Duodenal mucosa (tissue), 2 donors: ENCODE measurements at regions not wholly inside any gene's neighbourhood (a gene's known extent, or its start where the extent isn't known, plus 50 kb on each side); places are given as distances from the start of the nearest gene placed in this dataset.
"Not testable (repeated sequence)": the region's sequence is repeated elsewhere in the genome, so short reads cannot be mapped to it uniquely, and the experiment has no call there.

Experiments
- H3K27ac ChIP-seq: one replicate; pipeline ENCODE4 v1.7.0; 2013; ENCODE audit warnings: low read depth, low read length
- H3K27me3 ChIP-seq, 2 donors: one replicate each; pipeline ENCODE4 v1.7.0; 2013; ENCODE audit warnings: low read length in 2 of 2, control low read depth in 1 of 2; ENCODE audit not compliant: insufficient read depth in 2 of 2, control insufficient read depth in 1 of 2
- H3K36me3 ChIP-seq, 2 donors: one replicate each; pipeline ENCODE4 v1.7.0; 2013; ENCODE audit warnings: low read length in 2 of 2, control low read depth in 1 of 2; ENCODE audit not compliant: insufficient read depth in 2 of 2, control insufficient read depth in 1 of 2
- H3K4me1 ChIP-seq, 2 donors: one replicate each; pipeline ENCODE4 v1.7.0; 2013; ENCODE audit warnings: low read length in 2 of 2, control low read depth in 1 of 2; ENCODE audit not compliant: insufficient read depth in 2 of 2, control insufficient read depth in 1 of 2
- H3K4me3 ChIP-seq, 2 donors: one replicate each; pipeline ENCODE4 v1.7.0; 2013; ENCODE audit warnings: low read length in 2 of 2, low read depth in 1 of 2
- H3K9ac ChIP-seq, 2 donors: one replicate each; pipeline ENCODE4 v1.7.0; 2013; ENCODE audit warnings: low read length in 2 of 2, low read depth in 1 of 2
- H3K9me3 ChIP-seq, 2 donors: one replicate each; pipeline ENCODE4 v1.7.0; 2013; ENCODE audit warnings: low read length in 2 of 2, control low read depth in 1 of 2; ENCODE audit not compliant: control insufficient read depth in 1 of 2

DNA sequence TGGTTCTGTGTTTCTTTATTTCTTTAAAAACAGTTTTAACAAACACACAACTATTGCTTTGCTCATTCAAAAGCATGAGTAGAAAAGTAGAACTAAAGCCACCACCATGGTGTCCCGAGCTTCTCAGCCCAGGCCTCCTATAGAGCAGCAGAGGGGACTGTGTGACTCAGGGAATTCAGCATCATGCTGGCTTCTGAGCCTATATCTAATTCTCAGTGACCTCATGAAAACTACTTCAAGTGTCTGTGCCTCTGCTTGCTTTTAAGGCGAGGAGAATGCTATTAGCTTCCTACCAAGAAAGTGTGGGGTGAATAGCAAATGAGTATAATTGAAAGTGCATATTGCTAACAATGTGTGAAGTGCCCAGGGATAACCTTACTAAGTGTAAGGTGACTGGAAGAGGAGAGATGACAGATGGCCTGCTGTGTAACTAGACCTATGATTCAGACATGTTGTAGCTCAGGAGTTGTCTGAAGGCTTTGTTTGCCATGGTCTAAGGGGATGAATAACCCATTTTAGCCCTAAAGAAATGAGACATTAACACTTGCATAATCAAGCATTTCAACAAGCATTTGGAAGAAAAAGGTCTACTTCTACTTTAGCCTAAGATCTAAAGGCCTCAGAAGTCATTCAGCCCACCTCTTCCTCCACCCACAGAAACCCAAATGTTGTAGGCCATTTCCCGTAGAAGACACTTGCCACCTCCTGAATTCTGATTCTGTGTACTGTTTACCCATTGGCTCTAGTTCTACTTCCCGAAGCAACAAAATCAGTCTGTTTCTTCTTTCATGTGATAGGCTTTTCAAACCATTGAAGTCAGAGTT is 121.5 kb upstream of the ARG1 start:
- Histone ChIP-seq H3K4me3 (no peak overlapping the region), H3K9ac (no peak overlapping the region), H3K36me3 (no peaks in the 10 kb centered on the region), H3K27me3 (no peaks in the 10 kb centered on the region), H3K4me1 (no peaks in the 10 kb centered on the region), H3K9me3 (no peaks in the 10 kb centered on the region), H3K27ac (no peak overlapping the region)

DNA sequence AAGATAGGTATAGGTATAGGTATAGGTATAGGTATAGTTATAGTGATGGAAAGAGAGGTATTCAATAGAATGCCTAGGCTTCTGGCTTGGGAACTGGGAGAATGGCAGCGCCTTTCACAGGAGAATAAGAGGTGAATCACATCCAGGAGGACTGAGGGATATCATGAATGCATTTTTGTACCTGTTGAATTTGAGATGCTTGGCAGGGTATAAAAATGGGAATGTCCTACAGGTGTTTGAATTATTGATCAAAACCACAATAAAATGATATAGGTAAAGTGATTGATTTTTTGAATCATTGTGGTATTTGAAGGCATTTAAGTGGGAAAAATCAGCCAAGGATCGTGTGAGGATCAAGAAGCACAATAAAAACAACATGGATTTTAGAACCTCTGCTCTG is 119.2 kb upstream of the ARG1 start:
- Histone ChIP-seq H3K27ac (no peak overlapping the region), H3K36me3 (no peaks in the 10 kb centered on the region), H3K9ac (no peak overlapping the region), H3K4me3 (no peak overlapping the region), H3K4me1 (no peaks in the 10 kb centered on the region), H3K27me3 (no peaks in the 10 kb centered on the region), H3K9me3 (no peaks in the 10 kb centered on the region)

DNA sequence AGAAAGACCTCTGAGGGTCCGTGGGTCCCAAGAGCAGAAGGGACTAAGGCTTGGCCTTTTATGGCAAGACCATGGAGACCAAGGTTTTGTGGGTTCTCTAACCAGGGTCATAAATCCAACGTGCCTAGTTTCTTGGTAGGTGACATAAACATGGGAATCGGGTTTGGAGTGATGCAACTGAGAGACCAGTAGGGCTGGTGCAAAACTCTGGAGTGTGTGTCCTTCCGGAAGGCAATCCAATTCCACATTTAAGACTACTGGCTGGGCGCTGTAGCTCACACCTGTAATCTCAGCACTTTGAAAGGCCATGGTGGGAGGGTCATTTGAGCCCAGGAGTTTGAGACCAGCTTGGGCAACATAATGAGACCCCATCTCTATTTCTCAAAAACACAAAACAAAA is 116.5 kb upstream of the ARG1 start:
- Histone ChIP-seq H3K27me3 (no peaks in the 10 kb centered on the region), H3K9ac (no peak overlapping the region), H3K4me3 (no peak overlapping the region), H3K36me3 (no peaks in the 10 kb centered on the region), H3K9me3 (no peaks in the 10 kb centered on the region), H3K27ac (no peak overlapping the region), H3K4me1 (no peaks in the 10 kb centered on the region)

DNA sequence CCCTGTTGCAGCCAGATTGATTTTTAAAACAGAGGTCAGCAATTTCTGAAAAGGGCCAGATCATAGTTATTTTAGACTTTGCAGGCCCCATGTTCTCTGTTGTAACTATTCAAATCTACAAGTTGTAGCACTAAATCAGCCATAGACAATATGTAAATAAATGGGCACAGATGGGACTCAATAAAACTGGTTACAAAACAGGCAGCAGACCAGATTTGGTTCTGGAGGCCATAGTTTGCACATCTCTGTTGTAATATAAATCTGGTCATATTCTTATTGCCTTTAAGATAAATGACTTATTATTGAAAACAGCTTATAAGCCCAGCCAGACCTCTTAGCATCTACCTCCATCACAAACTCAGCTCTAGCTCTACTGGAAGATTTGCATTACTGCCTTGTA is 114.0 kb upstream of the ARG1 start:
- H3K27me3 ChIP-seq: no peaks in the 10 kb centered on the region

DNA sequence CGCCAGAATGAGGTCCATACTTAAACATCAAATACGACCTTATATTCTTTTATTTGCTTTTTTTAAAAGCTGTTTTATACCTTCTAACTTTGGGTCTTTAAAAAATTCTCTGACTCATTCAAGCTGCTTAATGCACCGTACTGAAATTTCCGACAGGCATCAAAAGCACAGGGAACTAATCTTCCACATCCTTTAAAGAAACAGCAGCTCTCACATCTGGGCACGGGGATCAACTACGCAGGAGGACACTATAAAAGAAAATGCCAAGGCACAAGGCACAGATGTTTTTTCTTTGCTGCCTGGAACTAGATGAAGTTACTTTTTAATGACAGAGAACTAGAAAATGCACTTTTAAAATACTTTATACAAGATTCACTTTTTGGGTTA is 112.4 kb upstream of the ARG1 start:
- Histone ChIP-seq H3K4me3 (no peak overlapping the region), H3K4me1 (no peaks in the 10 kb centered on the region), H3K27ac (no peak overlapping the region), H3K27me3 (no peaks in the 10 kb centered on the region), H3K9me3 (no peaks in the 10 kb centered on the region), H3K9ac (no peak overlapping the region), H3K36me3 (no peaks in the 10 kb centered on the region)

More for the DNA sequence above, 114.0 kb upstream of the ARG1 start:
- H3K27ac ChIP-seq: no peak overlapping the region
- H3K9me3 ChIP-seq: no peaks in the 10 kb centered on the region
- H3K9ac ChIP-seq: no peak overlapping the region
- no peaks in the 10 kb centered on the region for H3K4me1 ChIP-seq
- no peaks in the 10 kb centered on the region for H3K36me3 ChIP-seq
- H3K4me3 ChIP-seq: no peak overlapping the region

DNA sequence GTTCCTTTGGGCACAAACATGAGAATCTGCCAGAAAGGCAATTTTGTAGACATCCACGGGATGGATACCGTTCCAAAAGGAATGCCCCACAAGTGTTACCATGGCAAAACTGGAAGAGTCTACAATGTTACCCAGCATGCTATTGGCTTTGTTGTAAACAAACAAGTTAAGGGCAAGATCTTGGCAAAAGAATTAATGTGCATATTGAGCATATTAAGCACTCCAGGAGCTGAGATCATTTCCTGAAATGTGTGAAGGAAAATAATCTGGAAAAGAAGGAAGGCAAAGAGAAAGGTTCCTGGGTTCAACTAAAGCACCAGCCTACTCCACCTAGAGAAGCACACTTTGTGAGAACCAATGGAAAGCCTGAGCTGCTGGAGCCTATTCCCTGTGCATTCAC is 103.9 kb upstream of the ARG1 start:
- no peaks in the 10 kb centered on the region for H3K27me3 ChIP-seq
- H3K9me3 ChIP-seq: no peaks in the 10 kb centered on the region
- no peaks in the 10 kb centered on the region for H3K36me3 ChIP-seq
- no peak overlapping the region for H3K9ac ChIP-seq
- H3K27ac ChIP-seq: no peak overlapping the region
- no peak overlapping the region for H3K4me3 ChIP-seq
- H3K4me1 ChIP-seq: no peaks in the 10 kb centered on the region

DNA sequence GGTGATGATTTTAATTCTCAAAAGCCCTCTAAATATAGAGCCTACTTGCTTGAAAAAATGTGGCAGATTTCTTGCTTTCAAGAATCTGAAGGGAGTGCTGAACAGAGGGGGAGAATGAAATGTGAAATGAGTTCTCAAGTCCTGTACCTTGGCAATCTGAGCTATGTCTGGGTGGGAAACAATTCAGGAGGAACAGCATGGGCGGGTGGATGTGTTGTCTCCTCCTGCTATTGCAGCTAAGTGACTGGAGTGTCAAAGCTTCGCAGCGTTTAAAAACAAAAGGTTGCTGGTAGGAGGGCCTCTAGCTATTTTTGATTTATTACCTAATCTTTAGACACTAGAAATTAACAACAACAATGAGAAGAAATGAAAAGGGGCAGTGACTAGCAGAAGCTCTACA is 102.5 kb upstream of the ARG1 start:
- Histone ChIP-seq H3K4me1 (no peaks in the 10 kb centered on the region), H3K27me3 (no peaks in the 10 kb centered on the region), H3K9ac (no peak overlapping the region), H3K4me3 (no peak overlapping the region), H3K27ac (no peak overlapping the region), H3K36me3 (no peaks in the 10 kb centered on the region), H3K9me3 (peaks cover 0 to 3% of the 10 kb centered on the region in 2 donors)

DNA sequence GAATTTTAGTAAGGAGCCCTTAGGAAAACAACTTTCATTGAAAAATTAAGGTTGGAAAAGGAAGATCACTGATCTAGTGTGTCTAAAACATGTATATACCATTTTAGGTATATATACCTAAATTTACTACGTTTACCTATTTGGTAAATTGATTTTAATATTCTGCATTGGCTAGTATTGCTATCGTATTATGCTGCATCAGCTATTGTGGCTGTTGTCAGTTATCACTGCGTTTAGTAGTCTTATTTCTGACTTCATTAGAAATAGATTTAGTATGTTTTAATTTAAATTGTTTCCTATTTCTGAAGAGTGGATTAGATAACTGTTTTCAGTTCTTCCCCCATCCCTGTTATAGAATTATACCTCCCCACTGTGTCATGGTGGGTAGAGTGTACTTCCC is 101.7 kb upstream of the ARG1 start:
- Histone ChIP-seq H3K4me3 (no peak overlapping the region), H3K27ac (no peak overlapping the region), H3K27me3 (no peaks in the 10 kb centered on the region), H3K9me3 (peaks cover 0 to 3% of the 10 kb centered on the region in 2 donors), H3K36me3 (no peaks in the 10 kb centered on the region), H3K4me1 (no peaks in the 10 kb centered on the region), H3K9ac (no peak overlapping the region)

DNA sequence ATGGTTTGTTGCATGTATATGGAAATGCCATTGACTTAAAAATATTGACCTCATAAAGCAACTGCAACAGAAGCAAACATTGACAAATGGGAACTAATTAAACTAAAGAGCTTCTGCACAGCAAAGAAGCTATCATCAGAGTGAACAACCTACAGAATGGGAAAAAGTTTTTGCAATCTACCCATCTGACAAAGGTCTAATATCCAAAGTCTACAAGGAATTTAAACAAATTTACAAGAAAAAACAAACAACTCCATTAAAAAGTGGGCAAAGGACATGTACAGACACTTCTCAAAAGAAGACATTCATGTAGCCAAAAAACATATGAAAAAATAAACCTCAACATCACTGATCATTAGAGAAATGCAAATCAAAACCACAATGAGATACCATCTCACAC is 99.7 kb upstream of the ARG1 start:
- H3K27ac ChIP-seq, H3K36me3 ChIP-seq, H3K9me3 ChIP-seq, H3K4me3 ChIP-seq, H3K9ac ChIP-seq, H3K27me3 ChIP-seq, H3K4me1 ChIP-seq: not testable (repeated sequence)

DNA sequence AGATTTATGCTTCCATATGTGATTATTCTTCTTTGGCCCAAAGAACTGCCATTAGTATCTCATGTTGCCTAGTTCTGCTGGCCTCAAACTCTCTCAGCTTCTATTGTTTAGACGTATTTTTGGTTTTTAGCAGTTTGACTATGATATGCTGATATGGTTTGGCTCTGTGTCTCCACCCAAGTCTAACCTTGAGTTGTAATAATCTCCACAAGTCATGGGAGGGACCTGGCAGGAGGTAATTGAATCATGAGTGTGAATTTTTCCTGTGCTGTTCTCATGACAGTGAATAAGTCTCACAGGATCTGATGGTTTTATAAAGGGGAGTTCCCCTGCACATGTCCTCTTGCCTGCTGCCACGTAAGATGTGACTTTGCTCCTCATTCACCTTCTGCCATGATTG is 96.7 kb upstream of the ARG1 start:
- Histone ChIP-seq H3K36me3 (no peaks in the 10 kb centered on the region), H3K9me3 (peaks cover 0 to 3% of the 10 kb centered on the region in 2 donors), H3K9ac (no peak overlapping the region), H3K27me3 (no peaks in the 10 kb centered on the region), H3K4me1 (no peaks in the 10 kb centered on the region), H3K27ac (no peak overlapping the region), H3K4me3 (no peak overlapping the region)
